Ascending aorta (tissue), 2 donors: ENCODE measurements at regions not wholly inside any gene's neighbourhood (a gene's known extent, or its start where the extent isn't known, plus 50 kb on each side); places are given as distances from the start of the nearest gene placed in this dataset.

Experiments used
- DNase-seq, 2 donors: peaks; one replicate each; pipeline ENCODE4 v3.0.0-alpha.2; 2019; ENCODE audit warnings: low spot score in 2 of 2
- H3K27ac ChIP-seq, 2 donors: fragments of 200-600 bp; sonication (generic); one replicate each; pipeline ENCODE4 v1.5.1; 2016 to 2017; ENCODE audit warnings: mild to moderate bottlenecking in 1 of 2
- H3K27me3 ChIP-seq: fragments of 200-600 bp; sonication (generic); one replicate; pipeline ENCODE4 v1.5.1; 2017
- H3K36me3 ChIP-seq, 2 donors: fragments of 200-600 bp; sonication (generic); one replicate each; pipeline ENCODE4 v1.5.1; 2016
- H3K4me1 ChIP-seq, 2 donors: fragments of 200-600 bp; sonication (generic); one replicate each; pipeline ENCODE4 v1.5.1; 2016 to 2017; ENCODE audit warnings: mild to moderate bottlenecking in 1 of 2
- H3K4me3 ChIP-seq, 2 donors: fragments of 200-600 bp; sonication (generic); one replicate each; pipeline ENCODE4 v1.5.1; 2016 to 2017; ENCODE audit warnings: mild to moderate bottlenecking in 1 of 2
- H3K9me3 ChIP-seq, 2 donors: fragments of 200-600 bp; sonication (generic); one replicate each; pipeline ENCODE4 v1.5.1; 2016
- CTCF ChIP-seq, 3 experiments: fragments of 200-600 bp in 2 of 3; fragments of 450-650 bp in 1 of 3; sonication (generic) in 2 of 3; IDR thresholded peaks; one replicate each; pipeline ENCODE4 v1.5.1; 2016 to 2019; ENCODE audit warnings: antibody characterized with exemption in 3 of 3, mild to moderate bottlenecking in 1 of 3, moderate library complexity in 1 of 3
- intact Hi-C: fragments of 100-400 bp; cut with DNase I; formaldehyde crosslinking; loops from one replicate; pipeline ENCODE4 v1.15.1; 2023

- intact Hi-C loops = no loop called here
These were observed 209.3 kb upstream of the SOX11 start for GRCh38 chr2:5482929-5483331.

GRCh38 chr2:5484868-5485267 lies 207.3 kb upstream of the SOX11 start:
- intact Hi-C loops = no loop called here
- Histone ChIP-seq H3K4me1 (no peaks in the 10 kb centered on the region), H3K27ac (no peak overlapping the region), H3K27me3 (no peaks in the 10 kb centered on the region), H3K9me3 (no peaks in the 10 kb centered on the region), H3K36me3 (no peaks in the 10 kb centered on the region), H3K4me3 (no peak overlapping the region)
- no peak for DNase-seq
- no peak for TF ChIP-seq CTCF (IDR thresholded peaks at IDR 0.05)

More at GRCh38 chr2:5482929-5483331, 209.3 kb upstream of the SOX11 start:
- Histone ChIP-seq H3K27ac (no peak overlapping the region), H3K4me3 (no peak overlapping the region), H3K4me1 (no peaks in the 10 kb centered on the region), H3K27me3 (no peaks in the 10 kb centered on the region), H3K9me3 (no peaks in the 10 kb centered on the region), H3K36me3 (no peaks in the 10 kb centered on the region)
- no peak for TF ChIP-seq CTCF (IDR thresholded peaks at IDR 0.05)
- DNase-seq = no peak

- no peaks in the 10 kb centered on the region for H3K4me1 ChIP-seq
- intact Hi-C loops = no loop called here
- no peak for TF ChIP-seq CTCF (IDR thresholded peaks at IDR 0.05)
- H3K27me3 ChIP-seq = no peaks in the 10 kb centered on the region
- no peak overlapping the region for H3K4me3 ChIP-seq
- no peaks in the 10 kb centered on the region for H3K36me3 ChIP-seq
- H3K27ac ChIP-seq = no peak overlapping the region
- no peak for DNase-seq
- no peaks in the 10 kb centered on the region for H3K9me3 ChIP-seq
These were observed 200.7 kb upstream of the SOX11 start for GRCh38 chr2:5491523-5491922.

GRCh38 chr2:5493256-5493655 lies 198.9 kb upstream of the SOX11 start:
- no peaks in the 10 kb centered on the region for H3K27me3 ChIP-seq

GRCh38 chr2:5494212-5494611 lies 198.0 kb upstream of the SOX11 start:
- Histone ChIP-seq H3K27ac (no peak overlapping the region), H3K27me3 (no peaks in the 10 kb centered on the region), H3K4me3 (no peak overlapping the region), H3K36me3 (no peaks in the 10 kb centered on the region), H3K9me3 (no peaks in the 10 kb centered on the region), H3K4me1 (no peaks in the 10 kb centered on the region)
- intact Hi-C loops = no loop called here
- TF ChIP-seq CTCF (IDR thresholded peaks at IDR 0.05) = no peak
- no peak for DNase-seq

More at GRCh38 chr2:5493256-5493655, 198.9 kb upstream of the SOX11 start:
- no peak for TF ChIP-seq CTCF (IDR thresholded peaks at IDR 0.05)
- intact Hi-C loops = no loop called here
- no peaks in the 10 kb centered on the region for H3K4me1 ChIP-seq
- no peak for DNase-seq
- H3K4me3 ChIP-seq = no peak overlapping the region
- H3K36me3 ChIP-seq = no peaks in the 10 kb centered on the region
- H3K9me3 ChIP-seq = no peaks in the 10 kb centered on the region
- H3K27ac ChIP-seq = no peak overlapping the region

GRCh38 chr2:5495586-5495985 lies 196.6 kb upstream of the SOX11 start:
- H3K9me3 ChIP-seq = no peaks in the 10 kb centered on the region

More at GRCh38 chr2:5495586-5495985, 196.6 kb upstream of the SOX11 start:
- no peak for TF ChIP-seq CTCF (IDR thresholded peaks at IDR 0.05)
- Histone ChIP-seq H3K27me3 (no peaks in the 10 kb centered on the region), H3K36me3 (no peaks in the 10 kb centered on the region), H3K27ac (no peak overlapping the region), H3K4me1 (no peaks in the 10 kb centered on the region), H3K4me3 (no peak overlapping the region)
- intact Hi-C loops = no loop called here
- no peak for DNase-seq
